NCI-H1417 treated with DMSO at 0.1 percent for 48 hours (cell line): ENCODE measurements at regions not wholly inside any gene's neighbourhood (a gene's known extent, or its start where the extent isn't known, plus 50 kb on each side); places are given as distances from the start of the nearest gene placed in this dataset.

Experiments used
- DNase-seq: peaks from one replicate; lab custom pipeline; 2025; lab: John Stamatoyannopoulos, UW

DNA sequence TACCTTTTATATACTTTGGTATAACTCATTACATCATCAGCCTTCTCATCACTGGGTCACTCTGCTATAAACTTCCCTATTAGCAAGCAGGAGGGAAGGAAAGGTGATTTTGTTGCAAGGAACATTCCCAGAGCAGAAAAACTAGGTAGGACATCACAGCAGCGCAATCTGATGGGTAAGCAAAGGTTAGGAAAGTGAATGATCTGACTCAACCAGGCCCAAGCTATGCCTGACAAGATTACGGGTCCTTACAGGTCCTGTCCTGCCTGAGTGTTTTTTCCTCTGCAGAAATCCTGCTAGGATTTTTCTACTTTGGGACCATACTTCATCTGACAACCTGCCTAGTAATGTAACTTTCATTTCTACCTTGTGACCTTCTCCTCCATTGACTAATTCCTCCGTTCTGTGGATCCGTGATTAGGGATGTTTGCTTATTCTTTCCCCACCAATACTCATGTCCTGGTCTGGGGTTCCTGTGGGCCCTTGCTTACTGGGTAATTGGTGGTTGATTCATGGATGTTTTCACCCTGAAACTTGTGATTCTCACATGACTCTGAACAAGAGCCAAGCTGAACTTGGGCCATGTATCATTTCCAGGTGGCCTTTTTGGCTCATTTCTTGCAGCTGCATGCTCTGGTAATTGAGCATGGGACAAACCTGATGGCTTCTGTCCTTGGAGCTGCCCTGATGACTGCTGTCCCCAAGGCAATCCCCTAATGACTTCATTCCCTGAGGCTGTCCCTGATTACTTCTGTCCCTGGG lies 111.9 kb upstream of the KIT start:
- no peak for DNase-seq

DNA sequence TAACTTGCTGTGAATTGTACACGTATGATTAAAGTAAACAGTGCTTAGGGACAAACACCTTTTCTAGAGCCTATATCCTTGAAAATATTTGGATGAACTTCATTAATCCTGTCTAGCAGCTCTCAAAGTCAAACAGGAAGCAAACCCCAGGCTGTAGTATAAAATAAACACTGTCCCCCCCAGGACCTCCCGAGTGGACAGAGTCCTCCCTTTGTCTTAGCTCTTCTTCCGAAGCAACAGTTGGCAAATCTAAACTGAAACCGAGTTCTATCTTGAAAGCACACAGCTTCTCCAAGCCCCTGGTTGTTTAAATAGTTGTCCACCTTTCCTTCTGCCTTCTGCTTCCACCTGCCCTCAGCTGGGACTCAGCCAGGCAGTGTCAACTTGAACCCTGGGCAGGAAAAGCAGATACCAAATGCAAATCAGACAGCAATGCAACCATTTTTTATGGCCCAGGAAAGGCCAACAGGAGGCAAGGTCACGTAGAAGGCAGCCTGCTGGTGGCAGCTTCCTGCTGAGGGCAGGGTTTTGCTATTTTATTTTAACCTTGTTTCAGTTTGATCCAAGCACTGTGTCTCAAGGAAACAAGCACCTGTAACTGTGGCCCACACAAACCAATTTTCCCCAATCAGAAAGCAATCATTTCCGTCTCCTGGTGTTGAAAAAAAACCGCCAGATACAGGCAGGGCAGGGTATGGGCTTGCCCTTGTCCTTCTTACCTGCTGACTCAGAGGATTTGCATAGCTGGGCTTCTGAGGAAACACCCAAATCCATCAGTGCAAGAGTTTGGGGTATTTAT lies 110.3 kb upstream of the KIT start:
- no peak for DNase-seq

DNA sequence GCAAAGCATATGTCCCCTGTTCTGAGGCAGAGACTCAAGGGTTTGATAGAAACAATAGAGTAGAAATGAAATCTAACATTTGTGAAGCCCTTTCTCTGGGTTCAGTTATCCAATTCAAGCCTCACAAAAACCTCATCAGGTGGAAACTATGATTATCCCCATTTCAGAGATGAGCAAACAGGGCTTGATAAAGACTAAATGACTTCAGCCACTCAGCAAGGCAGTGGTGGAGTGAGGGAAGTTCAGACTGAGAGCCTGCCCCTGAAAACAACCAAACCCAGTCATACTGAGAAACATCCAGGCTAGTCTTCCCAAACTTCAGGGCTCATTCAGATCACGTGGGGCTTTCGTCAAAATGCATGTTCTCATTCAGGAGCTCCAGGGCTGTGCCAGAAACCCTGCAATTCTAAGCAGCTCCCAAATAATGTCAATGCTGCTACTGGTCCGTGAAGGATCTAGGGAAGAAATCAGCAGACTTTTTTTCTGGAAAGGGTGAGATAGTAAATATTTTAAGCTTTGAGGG lies 109.6 kb upstream of the KIT start:
- DNase-seq: no peak

DNA sequence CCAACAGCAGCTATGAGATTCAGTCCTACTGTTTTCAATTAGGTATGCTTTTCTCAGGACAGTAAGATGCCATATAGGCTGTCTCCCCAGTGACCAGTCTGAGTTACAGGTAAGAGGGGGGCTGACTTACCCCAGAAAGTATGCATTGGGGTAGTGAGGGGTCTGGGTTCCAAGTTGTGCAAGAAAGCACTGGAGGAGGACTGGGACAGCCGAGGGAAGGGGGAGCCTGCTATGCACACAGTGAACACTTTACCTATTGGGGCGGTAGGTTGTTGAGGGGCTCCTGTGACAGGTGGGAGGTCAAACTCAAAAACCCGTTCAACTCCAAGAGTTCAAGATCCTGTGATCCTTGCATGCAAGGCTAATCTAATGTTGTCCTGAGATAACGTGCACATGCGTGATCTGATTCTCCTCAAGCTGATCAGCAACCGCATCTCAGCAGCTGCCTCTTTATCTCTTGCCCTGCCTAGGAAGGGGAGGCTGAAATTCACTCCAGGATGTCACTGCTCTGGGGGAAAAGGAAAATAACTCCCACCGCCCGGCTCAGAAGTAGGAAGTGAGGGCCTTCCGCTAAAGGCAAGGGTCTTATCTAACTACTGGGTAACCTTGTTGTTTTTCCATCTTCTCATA lies 108.8 kb upstream of the KIT start:
- DNase-seq: no peak

DNA sequence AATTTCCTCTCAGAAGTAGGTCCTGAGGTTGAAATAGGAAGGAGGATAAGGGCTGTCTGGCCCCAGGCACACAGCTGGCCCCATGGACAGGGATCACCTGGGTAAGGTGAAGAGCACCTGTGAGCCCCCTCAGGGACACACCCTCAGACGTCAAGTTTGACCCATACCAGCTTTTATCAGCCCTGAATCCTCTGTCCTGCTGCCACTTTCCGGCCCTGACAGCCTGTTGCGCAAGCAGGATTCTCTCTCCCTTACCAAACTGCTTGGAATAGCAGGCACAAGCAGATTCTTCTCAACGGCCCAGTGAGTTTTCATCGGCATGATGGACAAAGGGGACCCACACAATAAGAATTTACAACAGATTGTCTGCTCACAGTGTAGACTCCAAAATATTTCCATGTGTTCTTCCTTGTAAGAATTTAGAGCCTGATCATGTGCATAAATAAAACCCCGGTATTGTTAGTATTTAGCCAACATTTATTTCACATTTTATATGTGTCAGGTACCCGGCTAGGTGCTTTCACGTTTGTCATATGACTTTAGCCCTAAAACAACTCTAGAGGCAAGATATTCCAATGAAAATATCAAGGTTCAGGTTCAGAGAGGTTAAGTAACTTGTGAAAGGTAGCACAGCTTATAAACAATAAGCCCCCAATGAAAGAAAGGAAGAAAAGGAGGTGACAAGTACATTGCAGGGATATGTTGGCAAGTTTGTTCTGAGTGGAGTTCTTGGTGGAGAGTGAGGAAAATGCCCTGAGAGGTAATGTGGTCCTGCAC lies 107.2 kb upstream of the KIT start:
- DNase-seq: no peak

DNA sequence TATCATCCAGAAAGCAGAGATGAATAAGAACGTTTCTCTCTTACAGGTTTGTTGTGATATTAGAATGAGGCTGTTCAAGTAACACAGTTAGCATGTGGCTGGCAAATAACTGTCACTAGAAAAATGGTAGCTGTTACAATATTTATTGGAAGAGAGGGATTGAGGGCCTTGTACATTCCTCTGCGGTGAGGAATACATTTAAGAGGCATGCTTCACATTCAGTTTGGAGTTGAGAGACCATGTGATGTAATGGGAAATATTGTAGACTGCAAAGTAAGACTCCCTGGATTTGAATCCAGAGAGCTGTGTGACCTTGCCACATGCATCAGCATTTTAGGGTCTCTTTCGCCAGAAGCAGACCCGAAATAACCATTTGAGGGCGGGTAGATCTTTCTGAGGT lies 104.8 kb upstream of the KIT start:
- no peak for DNase-seq

DNA sequence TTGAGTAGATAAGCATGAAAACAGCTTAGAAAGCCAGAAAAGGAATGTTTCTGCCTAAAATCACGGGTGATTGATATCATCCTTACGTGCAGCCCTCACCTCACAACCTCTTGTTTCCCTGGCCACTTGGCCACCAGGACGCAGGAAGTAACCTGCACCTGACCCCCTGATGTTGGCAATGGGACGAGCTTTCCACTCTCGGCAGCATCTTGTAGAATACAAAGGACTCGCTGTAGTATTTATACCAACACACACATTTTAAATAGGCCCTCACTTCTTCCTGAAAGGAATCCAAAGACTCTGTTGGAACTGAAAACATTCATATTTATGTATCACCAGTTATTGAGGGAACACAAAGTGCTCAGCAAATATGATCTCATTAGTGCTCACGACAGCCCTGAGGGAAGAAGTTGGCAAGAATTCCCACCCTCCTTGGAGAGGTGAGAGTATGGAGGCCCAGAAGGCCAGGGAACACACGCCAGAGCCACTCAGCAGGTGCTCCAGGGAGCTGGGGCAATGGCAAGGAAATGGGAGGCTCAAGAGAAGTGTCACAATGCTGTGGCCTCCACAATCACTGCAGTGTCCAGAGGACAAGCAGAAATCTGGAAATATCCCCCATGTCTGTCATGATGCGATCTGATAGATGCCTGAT lies 103.3 kb upstream of the KIT start:
- DNase-seq: no peak

DNA sequence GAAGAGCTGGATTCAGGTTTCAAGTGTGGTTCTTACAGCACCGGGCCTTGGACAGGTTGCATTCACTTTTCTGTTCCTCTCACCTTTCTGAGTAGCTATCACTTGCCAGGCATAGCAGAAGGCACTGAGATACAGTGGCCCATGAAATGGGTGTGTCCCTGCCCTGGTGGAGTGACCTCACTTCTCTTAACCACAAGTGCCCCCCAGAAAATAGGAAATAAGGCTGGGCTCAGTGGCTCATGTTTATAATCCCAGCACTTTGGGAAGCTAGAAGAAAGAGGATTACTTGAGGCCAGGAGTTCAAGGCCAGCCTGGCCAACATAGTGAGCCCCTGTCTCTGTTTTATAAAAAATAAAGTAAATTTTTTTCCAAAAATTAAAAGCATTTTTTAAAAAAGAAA lies 101.7 kb upstream of the KIT start:
- no peak for DNase-seq

DNA sequence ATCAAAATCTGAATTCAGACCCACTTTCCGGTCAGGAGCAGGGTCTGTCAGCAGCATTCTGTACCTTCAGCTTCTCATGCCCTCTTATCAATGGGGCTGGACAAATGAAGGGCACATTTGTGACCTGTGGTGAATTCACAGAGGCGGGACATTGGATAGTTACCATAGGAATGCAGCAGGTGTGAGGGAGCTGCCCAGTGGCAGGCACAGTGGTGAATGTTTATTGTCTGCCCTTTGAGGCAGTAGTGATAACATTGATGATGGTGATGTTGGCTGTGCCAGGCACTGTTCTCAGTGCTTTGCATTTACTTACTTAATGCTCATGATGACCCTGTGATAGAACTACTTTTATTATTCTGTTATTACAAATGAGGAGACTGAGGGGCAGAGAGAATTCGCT lies 101.2 kb upstream of the KIT start:
- DNase-seq: no peak

DNA sequence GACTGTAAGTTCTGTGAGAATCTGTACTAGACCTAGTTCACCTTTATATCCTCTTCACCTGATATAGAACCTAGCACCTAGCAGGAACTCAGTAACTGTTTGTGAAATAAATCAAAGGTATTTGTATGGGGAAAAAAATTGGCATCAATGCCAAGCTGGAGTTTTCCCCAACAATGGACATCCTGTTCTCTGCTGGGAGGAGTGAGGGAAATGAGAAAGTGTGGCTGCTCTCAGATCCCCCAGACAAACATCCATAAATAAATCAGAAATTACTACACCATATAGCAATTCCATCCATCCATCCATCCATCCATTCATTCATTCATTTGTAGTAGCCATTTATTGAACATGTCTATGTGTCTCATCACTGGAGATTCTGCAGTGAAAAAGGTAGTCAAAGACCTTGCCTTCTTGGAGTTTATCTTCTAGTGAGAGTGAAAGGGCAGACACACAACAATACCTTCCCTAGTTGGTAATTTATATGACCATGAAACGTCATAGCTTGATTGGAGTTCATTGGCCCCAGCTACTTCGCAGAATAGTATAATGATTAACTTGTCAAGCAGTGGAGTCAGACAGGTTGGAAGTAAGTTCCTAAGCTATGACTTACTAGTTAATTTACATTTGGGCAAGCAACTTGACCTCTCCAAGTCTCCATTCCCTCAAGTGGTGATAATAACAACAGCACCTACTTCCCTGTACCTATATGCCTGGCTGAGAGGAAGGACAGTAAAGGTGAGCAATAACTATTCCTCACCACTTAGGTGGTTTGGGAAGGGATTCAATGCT lies 98.7 kb upstream of the KIT start:
- no peak for DNase-seq

DNA sequence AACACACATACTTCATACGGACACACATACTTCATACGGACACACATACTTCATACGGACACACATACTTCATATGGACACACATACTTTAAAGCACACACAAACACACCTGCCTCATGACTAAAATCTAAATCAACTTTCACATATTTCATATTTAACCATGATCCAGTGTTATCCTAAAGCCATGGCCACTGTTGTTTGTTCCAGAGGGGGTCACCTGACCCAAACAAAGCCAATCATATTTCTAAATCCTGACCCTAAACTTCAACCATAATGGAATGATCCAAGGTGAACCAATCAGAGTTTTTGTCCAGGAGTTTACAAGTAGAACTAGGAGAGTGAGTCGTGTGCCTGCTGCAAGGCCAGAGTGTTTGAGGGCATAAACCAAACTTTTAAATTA lies 97.2 kb upstream of the KIT start:
- no peak for DNase-seq

DNA sequence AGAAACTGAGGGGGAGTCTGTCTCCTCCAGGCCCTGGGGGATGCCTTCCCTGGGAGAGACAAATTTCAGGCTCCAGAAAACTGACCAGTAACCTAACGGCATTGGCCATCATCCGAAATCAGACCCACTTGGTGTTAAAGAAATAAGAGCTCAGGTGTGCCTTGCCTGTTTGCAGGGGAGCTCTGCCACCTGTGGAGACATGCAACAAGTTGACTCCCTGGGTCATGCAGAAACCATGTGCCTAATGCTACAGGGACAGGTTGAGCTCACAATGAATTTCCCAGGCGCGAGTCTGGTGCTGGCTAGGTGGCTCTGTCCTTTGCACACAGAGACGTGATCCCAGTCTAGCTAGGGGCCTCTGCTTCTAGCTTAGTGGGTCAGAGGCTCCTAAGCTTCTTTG lies 95.8 kb upstream of the KIT start:
- DNase-seq: no peak

DNA sequence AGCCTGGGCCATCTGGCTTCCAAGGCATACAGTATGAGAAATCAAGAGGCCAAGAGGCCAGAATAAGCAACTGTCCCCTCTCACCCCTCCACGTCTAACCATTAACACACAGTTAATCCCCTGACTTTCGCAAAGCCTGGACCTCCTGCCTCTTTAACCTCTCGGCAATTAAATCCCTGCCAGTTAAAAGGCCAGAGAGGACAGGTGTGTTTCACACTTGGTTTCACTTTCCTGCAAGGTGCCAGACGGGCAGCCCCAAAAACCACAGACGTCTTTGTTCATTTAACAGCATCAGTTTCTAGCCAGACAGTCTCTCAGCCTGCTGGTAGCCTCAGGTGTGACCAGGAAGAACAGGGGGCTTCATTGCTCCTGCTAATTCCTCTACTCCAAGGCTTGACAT lies 91.1 kb upstream of the KIT start:
- DNase-seq: no peak

DNA sequence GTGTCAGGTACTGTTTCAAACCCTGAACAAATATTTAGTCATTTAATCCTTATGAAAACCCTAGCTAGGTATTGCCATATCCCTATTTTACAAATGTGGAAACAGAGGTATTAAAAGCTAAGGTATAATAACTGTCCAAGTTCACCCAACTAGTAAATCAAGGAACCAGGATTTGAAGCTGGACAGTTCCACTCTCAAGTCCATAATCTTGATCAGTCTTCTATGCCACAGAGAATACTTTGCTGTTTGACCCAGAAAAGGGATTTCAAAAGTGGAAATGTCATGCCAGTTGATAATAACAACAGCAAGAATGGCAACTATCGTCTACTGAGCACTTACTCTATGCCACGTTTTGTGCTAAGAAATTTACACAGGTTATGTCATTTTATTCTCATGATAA lies 90.4 kb upstream of the KIT start:
- no peak for DNase-seq

DNA sequence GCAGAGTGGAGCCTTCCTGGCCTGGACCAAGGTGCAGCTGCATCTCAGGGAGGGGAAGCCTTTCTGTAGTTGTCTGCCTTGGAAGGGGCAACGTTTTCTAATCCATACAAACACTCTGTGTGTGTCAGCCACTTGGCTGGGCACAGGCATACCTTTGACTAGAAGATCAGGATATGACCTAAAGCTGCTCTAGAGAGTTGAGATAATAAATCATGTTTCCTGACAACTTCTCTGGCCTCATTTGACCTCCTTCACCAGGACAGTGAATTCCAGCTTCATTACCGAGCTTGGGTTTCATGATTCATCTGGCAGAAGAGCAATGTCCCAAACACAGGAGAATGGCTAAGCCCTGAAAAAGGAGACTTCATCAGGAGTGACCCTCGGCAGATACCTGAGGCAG lies 89.6 kb upstream of the KIT start:
- DNase-seq: no peak

DNA sequence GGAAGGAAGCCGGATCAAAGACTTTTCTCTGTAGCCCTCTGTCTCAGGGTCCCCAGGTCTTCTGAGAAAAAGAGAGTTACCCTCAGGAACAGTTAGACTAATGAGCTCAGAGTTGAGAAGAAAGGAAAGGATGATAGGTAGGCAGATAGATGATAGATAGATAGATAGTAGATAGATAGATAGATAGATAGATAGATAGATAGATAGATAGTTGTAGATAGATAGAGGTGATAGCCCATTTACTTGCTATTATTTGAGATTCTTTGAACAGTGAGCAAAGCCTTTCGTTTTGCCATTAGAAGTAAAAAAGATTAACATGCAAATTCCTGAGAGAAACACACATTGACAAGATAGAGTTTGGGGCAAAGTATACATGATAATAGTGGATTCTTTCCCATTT lies 86.9 kb upstream of the KIT start:
- no peak for DNase-seq

DNA sequence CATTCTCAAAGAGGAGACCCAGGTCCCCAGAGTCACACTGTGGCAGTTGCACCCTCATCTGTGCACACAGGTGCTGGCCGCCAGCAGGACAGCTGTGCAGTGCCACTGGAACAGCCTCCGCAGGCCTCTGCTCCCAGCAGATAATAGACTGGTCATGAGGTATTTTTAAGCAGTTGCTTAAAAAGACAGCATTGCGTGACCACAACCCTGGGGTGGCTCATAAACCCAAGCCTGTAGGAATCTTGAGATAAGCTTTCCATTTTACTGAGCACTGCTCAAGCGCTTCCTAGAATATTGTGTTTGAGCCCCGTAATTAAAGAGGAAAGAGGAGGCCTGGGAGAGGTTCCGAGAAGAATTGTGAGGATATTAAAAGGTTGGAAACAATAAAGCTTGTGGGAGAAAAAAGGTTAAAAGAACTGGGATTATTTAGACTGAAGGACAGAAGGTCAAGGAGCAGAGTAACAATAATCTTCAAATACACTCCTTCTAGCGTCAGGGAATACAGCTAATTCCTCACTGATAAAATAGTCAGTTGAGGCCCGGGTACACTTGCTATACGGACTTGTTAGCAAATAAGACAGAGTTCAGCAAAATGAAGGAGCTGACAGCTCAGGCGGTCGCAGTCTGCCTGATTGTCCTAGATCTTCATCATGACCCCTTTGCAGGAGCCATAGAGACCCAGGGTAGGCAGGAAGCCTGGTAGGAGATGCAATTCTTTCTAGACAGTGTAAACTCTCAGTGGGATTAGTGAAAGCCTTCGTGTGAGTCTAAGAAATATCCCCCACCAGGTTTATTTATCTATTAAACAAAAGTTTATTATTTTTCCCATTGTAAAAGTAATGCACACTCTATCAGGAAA lies 86.2 kb upstream of the KIT start:
- DNase-seq: no peak

DNA sequence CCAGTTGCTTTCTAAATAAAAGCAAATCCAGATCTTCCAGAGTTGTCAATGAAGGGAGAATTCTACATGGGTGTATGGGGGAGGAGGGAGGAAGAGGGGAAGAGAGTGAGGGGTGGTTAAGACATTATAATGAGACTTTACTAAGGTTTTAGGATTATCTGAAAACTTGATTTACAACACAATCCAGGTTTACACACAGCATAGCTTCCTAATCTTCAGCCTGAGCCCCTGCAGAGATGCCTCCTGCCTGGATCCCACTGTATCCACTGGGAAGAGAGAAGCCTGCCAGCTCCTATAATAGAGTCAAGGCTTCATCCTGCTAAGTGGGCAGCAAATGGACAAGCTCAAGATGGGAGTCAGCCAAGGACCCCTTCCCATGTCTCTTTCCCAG lies 85.6 kb upstream of the KIT start:
- DNase-seq: no peak

DNA sequence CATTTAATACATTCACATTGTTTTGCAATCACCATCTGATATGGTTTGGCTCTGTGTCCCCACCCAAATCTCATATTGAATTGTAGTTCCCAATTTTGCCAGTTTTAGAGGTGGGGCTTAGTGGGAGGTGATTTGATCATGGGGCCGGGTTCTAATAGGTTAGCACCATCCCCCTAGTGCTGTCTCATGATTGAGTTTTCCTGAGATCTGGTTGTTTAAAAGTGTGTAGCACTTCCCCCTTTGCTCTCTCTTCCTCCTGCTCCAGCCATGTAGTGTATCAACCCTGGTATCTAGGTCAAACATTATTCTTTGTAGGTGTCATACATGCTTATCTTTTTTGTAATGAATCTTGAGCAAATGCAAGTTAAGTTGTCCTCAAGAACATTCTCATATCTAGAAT lies 83.3 kb upstream of the KIT start:
- DNase-seq: no peak

DNA sequence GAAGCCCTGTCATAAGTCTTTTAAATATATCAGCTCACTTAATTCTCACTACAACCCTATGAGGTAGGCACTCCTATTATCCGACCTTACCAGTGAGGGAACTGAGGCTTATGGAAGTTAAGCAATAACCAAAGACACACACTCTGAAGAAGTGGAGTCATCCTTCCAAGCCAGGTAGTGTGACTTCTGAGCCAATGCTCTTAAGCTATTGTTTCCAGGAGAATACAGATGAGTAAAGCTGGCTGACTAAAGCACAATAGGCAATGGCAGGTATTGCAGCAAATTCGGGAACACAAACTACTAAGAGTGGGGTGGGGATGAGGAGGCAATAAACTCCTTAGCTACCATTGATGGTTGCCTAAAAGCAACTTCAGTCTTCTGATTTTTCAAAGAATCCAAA lies 81.8 kb upstream of the KIT start:
- no peak for DNase-seq
